Trophoblast cell (in vitro differentiated cells and primary cell): ENCODE measurements at regions not wholly inside any gene's neighbourhood (a gene's known extent, or its start where the extent isn't known, plus 50 kb on each side); places are given as distances from the start of the nearest gene placed in this dataset.

Source experiments
- DNase-seq, 2 donors: peaks; one replicate each; pipeline ENCODE4 v3.0.0-alpha.2; 2016
- H2AFZ ChIP-seq: 2 replicates; pipeline ENCODE4 v1.6.1; 2013; ENCODE audit warnings: low read length, moderate library complexity, mild to moderate bottlenecking; ENCODE audit not compliant: insufficient read depth, poor library complexity
- H2AK5ac ChIP-seq: 2 replicates; pipeline ENCODE4 v1.6.1; 2013; ENCODE audit warnings: mild to moderate bottlenecking, low read length
- H2BK120ac ChIP-seq: 2 replicates; pipeline ENCODE4 v1.6.1; 2013; ENCODE audit warnings: low read length, mild to moderate bottlenecking, moderate library complexity; ENCODE audit not compliant: insufficient read depth, poor library complexity
- H2BK12ac ChIP-seq: 2 replicates; pipeline ENCODE4 v1.6.1; 2013; ENCODE audit warnings: mild to moderate bottlenecking, low read length, moderate library complexity
- H2BK5ac ChIP-seq: 2 replicates; pipeline ENCODE4 v1.6.1; 2013; ENCODE audit warnings: low read length, low read depth, moderate library complexity, mild to moderate bottlenecking; ENCODE audit not compliant: poor library complexity
- H3K14ac ChIP-seq: 2 replicates; pipeline ENCODE4 v1.6.1; 2013; ENCODE audit warnings: mild to moderate bottlenecking, low read length
- H3K18ac ChIP-seq: 2 replicates; pipeline ENCODE4 v1.6.1; 2013; ENCODE audit warnings: mild to moderate bottlenecking, low read length
- H3K23ac ChIP-seq: 2 replicates; pipeline ENCODE4 v1.6.1; 2013; ENCODE audit warnings: low read length
- H3K27ac ChIP-seq: 2 replicates; pipeline ENCODE4 v1.5.1; 2013; ENCODE audit warnings: low read depth, mild to moderate bottlenecking, inconsistent platforms, low read length, moderate library complexity
- H3K27me3 ChIP-seq: 2 replicates; pipeline ENCODE4 v1.6.1; 2013; ENCODE audit warnings: inconsistent platforms, mild to moderate bottlenecking, low read length, moderate library complexity; ENCODE audit not compliant: insufficient read depth
- H3K36me3 ChIP-seq, 2 experiments: 1 replicate in 1 of 2; 2 replicates in 1 of 2; pipeline ENCODE4 v1.6.1; 2013; ENCODE audit warnings: low read length in 2 of 2, mild to moderate bottlenecking in 2 of 2, moderate library complexity in 1 of 2; ENCODE audit not compliant: insufficient read depth in 2 of 2, control insufficient read depth in 1 of 2
- H3K4ac ChIP-seq: 2 replicates; pipeline ENCODE4 v1.6.1; 2013; ENCODE audit warnings: low read depth, mild to moderate bottlenecking, low read length, moderate library complexity
- H3K4me1 ChIP-seq, 2 experiments: 1 replicate in 1 of 2; 2 replicates in 1 of 2; pipeline ENCODE4 v1.6.1; 2013; ENCODE audit warnings: low read length in 2 of 2, mild to moderate bottlenecking in 2 of 2, moderate library complexity in 1 of 2; ENCODE audit not compliant: insufficient read depth in 2 of 2, control insufficient read depth in 1 of 2
- H3K4me2 ChIP-seq: 2 replicates; pipeline ENCODE4 v1.6.1; 2013; ENCODE audit warnings: inconsistent platforms, mild to moderate bottlenecking, low read length, moderate library complexity
- H3K4me3 ChIP-seq: 2 replicates; pipeline ENCODE4 v1.5.1; 2013; ENCODE audit warnings: mild to moderate bottlenecking, low read depth, low read length, inconsistent platforms
- H3K79me1 ChIP-seq: one replicate; pipeline ENCODE4 v1.6.1; 2013; ENCODE audit warnings: low read length
- H3K79me2 ChIP-seq: 2 replicates; pipeline ENCODE4 v1.6.1; 2013; ENCODE audit warnings: low read length, mild to moderate bottlenecking; ENCODE audit not compliant: control insufficient read depth, insufficient read depth, poor library complexity
- H3K9ac ChIP-seq: 2 replicates; pipeline ENCODE4 v1.6.1; 2013; ENCODE audit warnings: mild to moderate bottlenecking, low read length
- H3K9me3 ChIP-seq: 2 replicates; pipeline ENCODE4 v1.6.1; 2013; ENCODE audit warnings: low read depth, mild to moderate bottlenecking, control low read depth, inconsistent platforms, low read length; ENCODE audit not compliant: insufficient read depth
- H4K12ac ChIP-seq: 2 replicates; pipeline ENCODE4 v1.6.1; 2013; ENCODE audit warnings: low read depth, mild to moderate bottlenecking, low read length, moderate library complexity
- H4K8ac ChIP-seq: 2 replicates; pipeline ENCODE4 v1.6.1; 2013; ENCODE audit warnings: low read depth, mild to moderate bottlenecking, low read length, moderate library complexity
- H4K91ac ChIP-seq: one replicate; pipeline ENCODE4 v1.6.1; 2013; ENCODE audit warnings: low read depth, mild to moderate bottlenecking, low read length, moderate library complexity
- WGBS: extraction: QIAGEN DNeasy Blood & Tissue Kit; methylation state at CpG from one replicate; pipeline ENCODE4 v1.1.7; 2013; ENCODE audit warnings: missing lambda C conversion rate; ENCODE audit not compliant: insufficient read length, insufficient coverage; ENCODE audit errors: extremely low coverage; 5-methylcytosine and 5-hydroxymethylcytosine counted together

DNA sequence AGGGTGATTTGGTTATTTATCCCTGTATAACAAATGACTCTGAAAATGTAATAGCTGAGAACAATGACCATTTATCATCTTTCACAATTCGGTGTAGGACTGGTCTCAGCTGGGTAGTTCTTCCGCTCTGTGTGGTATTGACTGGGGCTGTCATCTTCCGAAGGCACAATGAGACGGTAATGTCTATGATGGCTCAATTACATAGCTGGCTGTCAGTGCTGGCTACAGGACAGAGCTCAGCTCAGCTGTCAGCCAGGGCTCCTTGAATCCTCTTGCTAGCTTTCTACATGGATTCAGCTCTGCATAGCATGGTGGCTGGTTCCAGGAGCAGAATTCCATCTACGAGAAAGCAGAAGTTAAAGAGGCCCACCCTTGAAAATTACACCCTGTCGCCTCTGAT lies 483.8 kb downstream of the TDRD15 start:
- Histone ChIP-seq H4K91ac (no peak overlapping the region), H3K36me3 (no peaks in the 10 kb centered on the region), H3K18ac (no peak overlapping the region), H3K79me1 (no peaks in the 10 kb centered on the region), H3K9me3 (no peaks in the 10 kb centered on the region), H3K4ac (no peak overlapping the region), H4K8ac (no peak overlapping the region), H3K4me2 (no peak overlapping the region), H3K79me2 (no peaks in the 10 kb centered on the region), H3K4me1 (no peaks in the 10 kb centered on the region), H3K27ac (no peak overlapping the region), H2BK120ac (no peak overlapping the region), H2AK5ac (no peak overlapping the region), H2BK5ac (no peak overlapping the region), H3K9ac (no peak overlapping the region), H3K4me3 (no peak overlapping the region), H3K27me3 (no peaks in the 10 kb centered on the region), H3K23ac (no peak overlapping the region), H2AFZ (no peak overlapping the region), H2BK12ac (no peak overlapping the region), H4K12ac (no peak overlapping the region), H3K14ac (no peak overlapping the region)
- WGBS, result no CpG with 5 or more reads among the region's 6 CpGs
- DNase-seq, result no peak

- Histone ChIP-seq H3K27ac (no peak overlapping the region), H2BK120ac (no peak overlapping the region), H2AK5ac (no peak overlapping the region), H3K79me2 (no peaks in the 10 kb centered on the region), H3K4me2 (no peak overlapping the region), H3K4ac (no peak overlapping the region), H2AFZ (no peak overlapping the region), H3K14ac (no peak overlapping the region), H3K9me3 (no peaks in the 10 kb centered on the region), H3K4me1 (no peaks in the 10 kb centered on the region), H3K23ac (no peak overlapping the region), H3K27me3 (no peaks in the 10 kb centered on the region), H2BK5ac (no peak overlapping the region), H3K18ac (no peak overlapping the region), H3K9ac (no peak overlapping the region), H3K79me1 (no peaks in the 10 kb centered on the region), H3K4me3 (no peak overlapping the region), H2BK12ac (no peak overlapping the region), H4K12ac (no peak overlapping the region), H4K91ac (no peak overlapping the region), H3K36me3 (no peaks in the 10 kb centered on the region), H4K8ac (no peak overlapping the region)
- DNase-seq, result no peak
- no CpG with 5 or more reads among the region's 3 CpGs for WGBS
These were observed 486.5 kb downstream of the TDRD15 start for GRCh38 chr2:21610304-21610703.

- Histone ChIP-seq H4K12ac (no peak overlapping the region), H2AK5ac (no peak overlapping the region), H3K18ac (no peak overlapping the region), H3K36me3 (no peaks in the 10 kb centered on the region), H3K27me3 (no peaks in the 10 kb centered on the region), H3K27ac (no peak overlapping the region), H3K9me3 (no peaks in the 10 kb centered on the region), H2BK120ac (no peak overlapping the region), H4K91ac (no peak overlapping the region), H3K4me1 (peaks cover 0 to 2% of the 10 kb centered on the region in 2 experiments), H2AFZ (no peak overlapping the region), H2BK5ac (no peak overlapping the region), H2BK12ac (no peak overlapping the region), H3K4me3 (no peak overlapping the region), H3K14ac (no peak overlapping the region), H3K79me1 (no peaks in the 10 kb centered on the region), H4K8ac (no peak overlapping the region), H3K23ac (no peak overlapping the region), H3K4ac (no peak overlapping the region), H3K4me2 (no peak overlapping the region), H3K9ac (no peak overlapping the region), H3K79me2 (no peaks in the 10 kb centered on the region)
- no CpG with 5 or more reads among the region's 5 CpGs for WGBS
- DNase-seq, result no peak
These were observed 494.2 kb downstream of the TDRD15 start for GRCh38 chr2:21617885-21618434.

DNA sequence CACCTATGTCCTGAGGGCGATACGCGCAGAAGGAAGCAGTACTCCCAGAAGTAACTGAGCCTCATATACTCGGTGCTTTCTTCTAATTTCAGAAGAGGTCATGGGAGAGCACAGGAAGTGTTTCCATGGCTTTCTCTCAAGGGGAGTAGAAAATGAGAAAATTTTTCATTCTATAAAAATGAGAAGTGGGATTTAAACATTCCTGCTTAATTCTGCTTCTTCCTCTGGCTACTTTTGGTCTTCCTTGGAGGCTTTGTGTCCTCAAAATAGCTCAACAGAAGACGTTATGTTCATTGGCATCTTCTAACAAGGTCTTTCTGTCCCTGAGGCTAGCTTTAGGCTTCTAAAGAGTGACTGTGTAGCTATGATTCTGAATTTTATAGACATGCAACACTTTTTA lies 497.0 kb downstream of the TDRD15 start:
- no CpG with 5 or more reads among the region's 5 CpGs for WGBS

More for the DNA sequence above, 497.0 kb downstream of the TDRD15 start:
- H3K18ac ChIP-seq, result no peak overlapping the region
- H4K91ac ChIP-seq, result no peak overlapping the region
- no peak overlapping the region for H2BK120ac ChIP-seq
- H3K27ac ChIP-seq, result no peak overlapping the region
- H2BK12ac ChIP-seq, result no peak overlapping the region
- H3K9me3 ChIP-seq, result no peaks in the 10 kb centered on the region
- H4K8ac ChIP-seq, result no peak overlapping the region
- H3K4me3 ChIP-seq, result no peak overlapping the region
- H3K79me2 ChIP-seq, result no peaks in the 10 kb centered on the region
- H2AK5ac ChIP-seq, result no peak overlapping the region
- H2AFZ ChIP-seq, result no peak overlapping the region
- no peaks in the 10 kb centered on the region for H3K36me3 ChIP-seq
- no peak for DNase-seq
- H3K4ac ChIP-seq, result no peak overlapping the region
- no peak overlapping the region for H2BK5ac ChIP-seq
- H3K23ac ChIP-seq, result no peak overlapping the region
- H3K9ac ChIP-seq, result no peak overlapping the region
- peaks cover 0 to 2% of the 10 kb centered on the region in 2 experiments for H3K4me1 ChIP-seq
- no peak overlapping the region for H4K12ac ChIP-seq
- no peak overlapping the region for H3K4me2 ChIP-seq
- H3K14ac ChIP-seq, result no peak overlapping the region
- H3K79me1 ChIP-seq, result no peaks in the 10 kb centered on the region
- no peaks in the 10 kb centered on the region for H3K27me3 ChIP-seq
